AG04449 (cell line): ENCODE measurements at regions not wholly inside any gene's neighbourhood (a gene's known extent, or its start where the extent isn't known, plus 50 kb on each side); places are given as distances from the start of the nearest gene placed in this dataset.

Experiments
- CTCF ChIA-PET: fragments of 350-600 bp; formaldehyde crosslinking; extraction: SDS; loops from one replicate; lab custom pipeline; 2021; ENCODE audit warnings: antibody characterized with exemption; lab: Yijun Ruan, JAX
- POLR2A ChIA-PET: fragments of 400-600, 350-600 bp; formaldehyde crosslinking; extraction: SDS; loops from one replicate; lab custom pipeline; 2020; ENCODE audit warnings: antibody characterized with exemption, inconsistent platforms; lab: Yijun Ruan, JAX
- DNase-seq: peaks from one replicate; pipeline ENCODE4 v3.0.0-alpha.2; 2010; ENCODE audit warnings: low read depth, low spot score
- H3K4me3 ChIP-seq: 2 replicates; pipeline ENCODE4 v1.5.1; 2011; ENCODE audit warnings: low read depth, mild to moderate bottlenecking, control low read depth, low read length
- TF ChIP-seq, protein P1 (sequence below): IDR thresholded peaks from one replicate; pipeline ENCODE4 v1.5.1; 2011; ENCODE audit warnings: mild to moderate bottlenecking, moderate library complexity, low read length, control low read depth, inconsistent platforms; ENCODE audit not compliant: insufficient read depth; ENCODE audit errors: missing control alignments

DNA sequence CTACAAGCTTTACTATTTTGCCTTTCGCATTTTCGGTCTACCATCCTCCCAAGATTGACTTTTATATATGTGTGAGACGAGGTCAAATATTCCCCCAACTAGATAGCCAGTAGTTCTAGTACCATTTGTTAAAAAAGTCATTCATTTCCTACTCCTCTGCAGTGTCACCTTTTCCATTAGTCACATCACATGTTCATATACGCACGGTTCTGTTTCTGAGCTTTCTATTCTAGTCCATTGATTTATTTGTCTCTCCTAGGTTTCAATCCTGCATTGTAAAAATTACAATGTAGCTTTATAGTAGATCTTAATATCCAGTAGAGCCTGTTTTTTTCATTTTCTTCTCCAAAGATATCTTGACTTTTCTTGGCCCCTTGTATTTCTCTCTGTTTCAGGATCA lies 528.7 kb upstream of the TRPC7 start:
- H3K4me3 ChIP-seq: no peak overlapping the region
- TF ChIP-seq, protein P1, sequence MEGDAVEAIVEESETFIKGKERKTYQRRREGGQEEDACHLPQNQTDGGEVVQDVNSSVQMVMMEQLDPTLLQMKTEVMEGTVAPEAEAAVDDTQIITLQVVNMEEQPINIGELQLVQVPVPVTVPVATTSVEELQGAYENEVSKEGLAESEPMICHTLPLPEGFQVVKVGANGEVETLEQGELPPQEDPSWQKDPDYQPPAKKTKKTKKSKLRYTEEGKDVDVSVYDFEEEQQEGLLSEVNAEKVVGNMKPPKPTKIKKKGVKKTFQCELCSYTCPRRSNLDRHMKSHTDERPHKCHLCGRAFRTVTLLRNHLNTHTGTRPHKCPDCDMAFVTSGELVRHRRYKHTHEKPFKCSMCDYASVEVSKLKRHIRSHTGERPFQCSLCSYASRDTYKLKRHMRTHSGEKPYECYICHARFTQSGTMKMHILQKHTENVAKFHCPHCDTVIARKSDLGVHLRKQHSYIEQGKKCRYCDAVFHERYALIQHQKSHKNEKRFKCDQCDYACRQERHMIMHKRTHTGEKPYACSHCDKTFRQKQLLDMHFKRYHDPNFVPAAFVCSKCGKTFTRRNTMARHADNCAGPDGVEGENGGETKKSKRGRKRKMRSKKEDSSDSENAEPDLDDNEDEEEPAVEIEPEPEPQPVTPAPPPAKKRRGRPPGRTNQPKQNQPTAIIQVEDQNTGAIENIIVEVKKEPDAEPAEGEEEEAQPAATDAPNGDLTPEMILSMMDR: no peak
- POLR2A ChIA-PET: no interaction called here
- no peak for DNase-seq
- CTCF ChIA-PET: no interaction called here

DNA sequence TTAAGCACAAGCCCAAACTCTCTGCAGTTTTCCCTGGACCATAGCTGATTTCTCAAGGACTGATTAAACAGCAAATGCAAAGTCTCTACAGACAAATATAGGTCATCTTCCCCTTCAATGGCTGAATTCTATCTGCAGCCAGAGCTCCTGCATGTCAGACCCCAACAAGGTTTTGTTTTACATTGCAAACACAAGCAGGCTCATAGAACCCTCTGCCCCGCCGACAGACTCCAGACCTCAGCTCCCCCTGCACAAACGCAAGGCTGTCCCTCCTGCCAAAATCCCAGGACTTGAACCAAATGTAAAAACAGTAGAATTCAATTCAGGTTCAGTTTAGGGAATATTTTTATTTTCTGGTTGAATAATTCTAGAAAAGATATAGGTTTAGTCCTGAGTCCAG lies 526.7 kb upstream of the TRPC7 start:
- TF ChIP-seq, protein P1: no peak
- ChIA-PET POLR2A (no interaction called here), CTCF (interaction anchor here (1.2 kb wide), 1 partner anchor 89 kb away, joined by 3 read pairs; no protein-coding TSS in a partner anchor)
- H3K4me3 ChIP-seq: no peak overlapping the region
- no peak for DNase-seq

DNA sequence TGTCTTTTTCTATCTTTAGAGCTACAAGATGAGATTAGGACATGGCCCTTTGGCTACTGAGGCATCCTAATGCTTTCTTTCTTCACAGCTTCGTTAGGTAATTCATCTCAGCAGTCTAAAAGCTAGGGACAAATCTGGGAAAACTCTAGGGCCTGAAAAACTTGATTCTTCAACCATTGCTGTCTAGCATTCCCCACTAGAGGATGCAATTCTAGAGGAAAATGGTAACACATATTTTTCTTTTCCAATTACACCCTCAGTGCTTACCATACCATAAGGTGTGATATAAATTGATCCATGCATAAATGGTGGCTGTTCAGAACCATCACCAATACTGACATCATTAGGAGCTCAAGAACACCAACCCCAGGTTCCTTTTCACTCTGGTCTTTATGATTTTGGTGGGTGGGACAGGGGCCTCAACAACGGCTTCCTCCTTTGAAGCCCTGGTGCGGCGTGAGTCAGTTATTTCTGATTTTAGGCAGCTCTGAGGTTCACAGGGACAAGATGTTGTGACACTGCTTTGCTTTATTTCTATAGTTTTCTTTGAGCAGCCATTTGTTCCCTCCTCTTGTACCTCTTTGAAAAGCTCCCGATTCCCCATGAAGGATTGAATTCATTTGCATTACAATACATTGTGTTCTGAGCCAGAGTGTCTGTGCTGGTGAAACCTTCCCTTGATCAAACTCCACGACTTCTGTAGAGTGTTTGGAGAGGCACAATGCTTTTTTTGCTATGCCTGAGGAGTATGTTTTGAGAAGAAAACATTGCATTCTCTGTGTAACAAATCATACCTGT lies 526.0 kb upstream of the TRPC7 start:
- POLR2A ChIA-PET: no interaction called here
- CTCF ChIA-PET: interaction anchor here (1.2 kb wide), 1 partner anchor 88 kb away, joined by 3 read pairs; no protein-coding TSS in a partner anchor
- TF ChIP-seq, protein P1: peak; percentile 3
- no peak overlapping the region for H3K4me3 ChIP-seq
- no peak for DNase-seq

DNA sequence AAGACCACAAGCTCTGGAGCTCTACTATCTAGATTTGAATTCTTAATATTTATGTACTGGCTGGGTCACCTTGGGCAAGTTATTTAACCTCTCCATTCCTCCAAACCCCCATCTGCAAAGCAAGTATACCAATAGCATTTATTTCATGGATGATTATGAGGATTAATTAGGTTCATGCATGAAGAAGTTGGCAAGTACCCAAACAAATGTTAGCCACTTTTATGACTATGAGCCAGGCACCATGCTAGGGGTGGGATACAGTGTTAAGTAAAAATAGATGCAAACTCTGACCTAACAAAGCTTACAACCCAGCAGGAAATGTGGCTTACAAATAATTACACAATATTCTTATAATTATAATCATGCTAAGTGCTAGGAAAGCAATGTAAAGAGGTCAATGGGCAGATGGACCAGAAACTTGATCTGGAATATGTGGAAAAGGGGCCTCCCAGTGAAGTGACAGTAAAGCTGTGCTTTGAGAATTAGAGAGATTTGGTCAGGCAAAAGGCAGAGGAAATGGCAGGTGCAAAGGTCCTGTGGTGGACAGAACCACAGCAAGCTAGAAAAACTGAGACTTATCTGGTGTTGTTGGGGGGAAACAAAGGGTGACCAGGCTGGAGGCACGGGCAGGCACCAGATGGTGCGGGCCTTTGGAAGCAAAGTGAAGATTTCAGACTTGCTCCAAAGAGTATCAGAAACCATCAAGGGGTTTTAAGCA lies 525.2 kb upstream of the TRPC7 start:
- CTCF ChIA-PET: no interaction called here

DNA sequence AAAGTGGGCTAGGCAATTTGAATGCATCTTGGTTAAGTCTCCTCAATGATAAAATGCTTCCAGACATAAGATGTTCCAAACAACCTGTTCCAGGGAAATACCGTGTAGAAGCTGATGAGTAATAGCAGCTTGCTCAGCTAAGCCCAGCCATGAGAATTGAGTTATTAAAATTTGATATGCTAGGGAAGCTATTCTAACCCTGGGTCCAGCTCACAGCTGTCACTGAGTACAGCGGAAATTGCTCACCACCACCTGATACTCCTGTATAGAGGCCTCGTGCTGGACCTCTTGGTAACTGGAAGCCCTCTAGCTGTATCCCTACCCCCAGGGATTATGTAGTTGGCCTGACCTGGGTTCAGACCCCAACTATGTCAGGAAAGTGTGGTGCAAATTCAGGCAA lies 521.3 kb upstream of the TRPC7 start:
- ChIA-PET CTCF (no interaction called here), POLR2A (no interaction called here)
- H3K4me3 ChIP-seq: no peak overlapping the region
- TF ChIP-seq, protein P1: no peak
- no peak for DNase-seq

More for the DNA sequence above, 525.2 kb upstream of the TRPC7 start:
- no peak for DNase-seq
- POLR2A ChIA-PET: no interaction called here
- no peak overlapping the region for H3K4me3 ChIP-seq
- TF ChIP-seq, protein P1: no peak

DNA sequence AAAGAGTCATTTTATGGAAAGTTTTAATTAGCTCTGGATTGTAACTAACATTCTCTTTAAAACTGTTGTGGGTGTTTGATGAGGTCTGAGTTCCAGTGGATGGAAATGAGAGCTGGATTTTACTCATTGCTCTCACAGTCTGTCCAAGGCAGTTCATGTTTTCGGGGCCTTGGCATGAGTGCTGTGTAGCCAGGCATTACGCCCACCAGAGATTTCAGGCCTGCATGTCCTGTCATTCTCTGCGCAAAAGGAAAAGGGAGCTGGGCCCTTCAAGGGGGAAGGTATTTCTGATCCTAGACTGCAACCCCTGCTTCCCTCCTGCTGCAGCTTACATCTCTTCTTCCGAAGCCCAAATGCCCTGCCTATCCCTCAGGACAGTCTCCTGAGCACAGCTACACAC lies 499.6 kb upstream of the TRPC7 start:
- TF ChIP-seq, protein P1: no peak
- DNase-seq: no peak
- POLR2A ChIA-PET: no interaction called here
- CTCF ChIA-PET: no interaction called here
- no peak overlapping the region for H3K4me3 ChIP-seq
